Liver (tissue), 8 donors: ENCODE measurements at regions not wholly inside any gene's neighbourhood (a gene's known extent, or its start where the extent isn't known, plus 50 kb on each side); places are given as distances from the start of the nearest gene placed in this dataset.

Experiments used
- DNase-seq: peaks from one replicate; pipeline ENCODE4 v3.0.0-alpha.2; 2017; ENCODE audit warnings: low spot score
- H3K27ac ChIP-seq, 2 donors: one replicate each; pipeline ENCODE4 v1.7.0; 2013; ENCODE audit warnings: inconsistent platforms in 2 of 2, low read length in 2 of 2, control low read depth in 1 of 2, low read depth in 1 of 2, mild to moderate bottlenecking in 1 of 2
- H3K27me3 ChIP-seq, 4 donors: one replicate each; pipeline versions ENCODE4 v1.6.1 to v1.7.0; 2013; ENCODE audit warnings: low read length in 3 of 4, inconsistent platforms in 1 of 4, mild to moderate bottlenecking in 1 of 4, moderate library complexity in 1 of 4; ENCODE audit not compliant: control insufficient read depth in 4 of 4, insufficient read depth in 4 of 4
- H3K36me3 ChIP-seq, 4 donors: one replicate each; pipeline versions ENCODE4 v1.6.1 to v1.7.0; 2013; ENCODE audit warnings: low read length in 3 of 4, mild to moderate bottlenecking in 3 of 4, low read depth in 1 of 4, moderate library complexity in 1 of 4; ENCODE audit not compliant: control insufficient read depth in 4 of 4, insufficient read depth in 3 of 4
- H3K4me1 ChIP-seq, 4 donors: one replicate each; pipeline versions ENCODE4 v1.6.1 to v1.7.0; 2013; ENCODE audit warnings: low read length in 3 of 4, mild to moderate bottlenecking in 3 of 4, moderate library complexity in 1 of 4; ENCODE audit not compliant: control insufficient read depth in 4 of 4, insufficient read depth in 4 of 4
- H3K4me3 ChIP-seq, 3 donors: one replicate each; pipeline versions ENCODE4 v1.6.1 to v1.7.0; 2013; ENCODE audit warnings: low read length in 3 of 3, control low read depth in 1 of 3, low read depth in 1 of 3, mild to moderate bottlenecking in 1 of 3
- H3K9ac ChIP-seq, 2 donors: one replicate each; pipeline ENCODE4 v1.7.0; 2013; ENCODE audit warnings: low read length in 2 of 2, mild to moderate bottlenecking in 2 of 2, moderate library complexity in 2 of 2, control low read depth in 1 of 2, low read depth in 1 of 2
- H3K9me3 ChIP-seq, 4 donors: one replicate each; pipeline versions ENCODE4 v1.6.1 to v1.7.0; 2013; ENCODE audit warnings: low read length in 3 of 4; ENCODE audit not compliant: control insufficient read depth in 4 of 4
- ATF3 ChIP-seq: IDR thresholded peaks from 2 replicates; pipeline ENCODE4 v1.6.1; 2016; ENCODE audit warnings: antibody characterized with exemption
- CTCF ChIP-seq: fragments of 150-350 bp; IDR thresholded peaks from 2 replicates; pipeline ENCODE4 v1.5.1; 2017; ENCODE audit warnings: improper control_type of control experiment, low read depth, low read length; ENCODE audit not compliant: missing input control
- EGR1 ChIP-seq, 2 donors: IDR thresholded peaks; 2 replicates each; pipeline ENCODE4 v1.6.1; 2016 to 2018; ENCODE audit warnings: antibody characterized with exemption in 2 of 2, low read depth in 2 of 2
- FOXA1 ChIP-seq: IDR thresholded peaks from 2 replicates; pipeline ENCODE4 v1.6.1; 2016; ENCODE audit warnings: antibody characterized with exemption
- FOXA2 ChIP-seq: IDR thresholded peaks from 2 replicates; pipeline ENCODE4 v1.6.1; 2016; ENCODE audit warnings: antibody characterized with exemption
- GABPA ChIP-seq, 2 donors: IDR thresholded peaks in 1 of 2; conservative IDR thresholded peaks in 1 of 2; 2 replicates each; pipeline ENCODE4 v1.6.1; 2016; ENCODE audit warnings: antibody characterized with exemption in 2 of 2, mild to moderate bottlenecking in 1 of 2, moderate library complexity in 1 of 2
- HNF4A ChIP-seq, 2 donors: conservative IDR thresholded peaks; 2 replicates each; pipeline ENCODE4 v1.6.1; 2016; ENCODE audit warnings: antibody characterized with exemption in 2 of 2, mild to moderate bottlenecking in 2 of 2
- HNF4G ChIP-seq: IDR thresholded peaks from 2 replicates; pipeline ENCODE4 v1.6.1; 2016; ENCODE audit warnings: antibody characterized with exemption
- JUND ChIP-seq, 2 donors: IDR thresholded peaks; 2 replicates each; pipeline ENCODE4 v1.6.1; 2016; ENCODE audit warnings: antibody characterized with exemption in 2 of 2
- MAX ChIP-seq: IDR thresholded peaks from 2 replicates; pipeline ENCODE4 v1.6.1; 2016; ENCODE audit warnings: antibody characterized with exemption
- RAD21 ChIP-seq, 2 donors: IDR thresholded peaks; 2 replicates each; pipeline ENCODE4 v1.6.1; 2016; ENCODE audit warnings: antibody characterized with exemption in 2 of 2, mild to moderate bottlenecking in 2 of 2
- REST ChIP-seq: IDR thresholded peaks from 2 replicates; pipeline ENCODE4 v1.6.1; 2016; ENCODE audit warnings: antibody characterized with exemption, mild to moderate bottlenecking
- RXRA ChIP-seq, 2 donors: IDR thresholded peaks; 2 replicates each; pipeline ENCODE4 v1.6.1; 2017 to 2018; ENCODE audit warnings: antibody characterized with exemption in 2 of 2, mild to moderate bottlenecking in 1 of 2
- SP1 ChIP-seq: IDR thresholded peaks from 2 replicates; pipeline ENCODE4 v1.6.1; 2018; ENCODE audit warnings: antibody characterized with exemption, mild to moderate bottlenecking
- TAF1 ChIP-seq: conservative IDR thresholded peaks from 2 replicates; pipeline ENCODE4 v1.6.1; 2016; ENCODE audit warnings: antibody characterized with exemption, mild to moderate bottlenecking
- YY1 ChIP-seq: IDR thresholded peaks from 2 replicates; pipeline ENCODE4 v1.6.1; 2016; ENCODE audit warnings: antibody characterized with exemption, mild to moderate bottlenecking
- ZBTB33 ChIP-seq: IDR thresholded peaks from 2 replicates; pipeline ENCODE4 v1.6.1; 2016; ENCODE audit warnings: antibody characterized with exemption
- WGBS: extraction: QIAGEN DNeasy Blood & Tissue Kit; methylation state at CpG from one replicate; pipeline ENCODE4 v1.1.7; 2013; 5-methylcytosine and 5-hydroxymethylcytosine counted together
- donor health status: healthy.
- donor health status: healthy.
- donor health status: healthy.
- donor health status: healthy.
- donor health status: healthy.

GRCh38 chr21:16262091-16262490, 532.3 kb downstream of the USP25 start:
- Histone ChIP-seq H3K36me3 (no peaks in the 10 kb centered on the region), H3K9ac (no peak overlapping the region), H3K4me1 (peaks cover 0 to 3% (median under 1%) of the 10 kb centered on the region in 4 donors), H3K9me3 (no peaks in the 10 kb centered on the region), H3K27me3 (no peaks in the 10 kb centered on the region), H3K4me3 (no peak overlapping the region), H3K27ac (no peak overlapping the region)
- no peak for TF ChIP-seq YY1
- TF ChIP-seq TAF1, result no peak
- TF ChIP-seq RXRA (IDR thresholded peaks at IDR 0.05), result no peak
- TF ChIP-seq GABPA (IDR thresholded peaks at IDR 0.05 in 1 of 2, conservative IDR thresholded peaks at IDR 0.05 in 1 of 2), result no peak
- TF ChIP-seq ZBTB33, result no peak
- TF ChIP-seq REST, result no peak
- no peak for TF ChIP-seq FOXA1
- TF ChIP-seq FOXA2, result no peak
- no peak for TF ChIP-seq JUND (IDR thresholded peaks at IDR 0.05)
- TF ChIP-seq EGR1 (IDR thresholded peaks at IDR 0.05; ENCODE audit: low read depth in 2 of 2), result no peak
- no peak for TF ChIP-seq HNF4A (conservative IDR thresholded peaks at IDR 0.05)
- TF ChIP-seq HNF4G, result no peak
- no peak for TF ChIP-seq MAX
- TF ChIP-seq ATF3, result no peak
- no peak for TF ChIP-seq CTCF
- TF ChIP-seq SP1, result no peak
- DNase-seq, result no peak

- no peaks in the 10 kb centered on the region for H3K27me3 ChIP-seq
- TF ChIP-seq ZBTB33 (no peak), RAD21 (IDR thresholded peaks at IDR 0.05) (no peak), FOXA2 (no peak), RXRA (IDR thresholded peaks at IDR 0.05) (no peak), REST (no peak), ATF3 (no peak), YY1 (no peak)
- H3K9me3 ChIP-seq, result no peaks in the 10 kb centered on the region
- no peaks in the 10 kb centered on the region for H3K36me3 ChIP-seq
- no peak overlapping the region for H3K4me3 ChIP-seq
- 73% methylated on average over 4 of the region's 4 CpGs for WGBS
- DNase-seq, result no peak
- H3K9ac ChIP-seq, result no peak overlapping the region
- H3K4me1 ChIP-seq, result no peaks in the 10 kb centered on the region
- no peak overlapping the region for H3K27ac ChIP-seq
These were observed 534.5 kb downstream of the USP25 start for GRCh38 chr21:16264319-16264718.
